HepG2 (cell line): ENCODE measurements at regions not wholly inside any gene's neighbourhood (a gene's known extent, or its start where the extent isn't known, plus 50 kb on each side); places are given as distances from the start of the nearest gene placed in this dataset.

Experiments used
- ATAC-seq: fragments of 200-7000 bp; cut with Tn5 transposase; 3 replicates; pipeline ENCODE4 v1.9.1; 2020; ENCODE audit warnings: mild to moderate bottlenecking, moderate library complexity
- BruUV-seq: library from RNA; stranded (reverse); fragments of 400-500 nt; replicated peaks from 2 replicates; lab custom pipeline; 2021; lab: Mats Ljungman, UMichigan
- CTCF ChIA-PET: fragments of 300-600 bp; formaldehyde crosslinking; extraction: SDS; loops from one replicate; lab custom pipeline; 2021; ENCODE audit warnings: low total read pairs, inconsistent platforms, low intra/inter-chr PET ratio; lab: Yijun Ruan, JAX
- POLR2A ChIA-PET: fragments of 350-600 bp; sonication (Branson Sonifier 250); formaldehyde crosslinking; loops from one replicate; lab custom pipeline; 2020; ENCODE audit warnings: antibody characterized with exemption, inconsistent platforms; lab: Yijun Ruan, JAX
- DNase-seq: peaks from one replicate; pipeline ENCODE4 v3.0.0-alpha.2; 2015; ENCODE audit warnings: low spot score
- FAIRE-seq: peaks from 3 replicates; lab custom pipeline; 2011; peaks lifted over from hg19 to GRCh38; lab: Jason Lieb, UNC
- H2AFZ ChIP-seq: one replicate; pipeline ENCODE4 v1.6.1; 2011; ENCODE audit warnings: low read length, inconsistent platforms
- H3K27ac ChIP-seq: fragments of 300-600 bp; 3 replicates; pipeline ENCODE4 v1.8.0; 2011; ENCODE audit warnings: mixed run types, mild to moderate bottlenecking, mixed read lengths, low read length, inconsistent platforms; ENCODE audit not compliant: insufficient read depth; ENCODE audit errors: extremely low read length
- H3K27me3 ChIP-seq, 2 experiments: fragments of 200-600 bp in 1 of 2; 2 replicates in 1 of 2; 3 replicates in 1 of 2; pipeline versions ENCODE4 v1.6.0 to v1.8.0; 2011; ENCODE audit warnings: low read length in 2 of 2, mild to moderate bottlenecking in 2 of 2, moderate library complexity in 2 of 2, inconsistent platforms in 1 of 2; ENCODE audit not compliant: insufficient read depth in 2 of 2, control insufficient read depth in 1 of 2
- H3K36me3 ChIP-seq, 2 experiments: fragments of 200-600 bp in 1 of 2; replicated peaks in 1 of 2; 2 replicates in 1 of 2; 3 replicates in 1 of 2; pipeline versions ENCODE4 v1.5.1 to v1.8.0; 2011; ENCODE audit warnings: low read length in 2 of 2, inconsistent platforms in 1 of 2; ENCODE audit not compliant: insufficient read depth in 2 of 2, control insufficient read depth in 1 of 2
- H3K4me1 ChIP-seq: 2 replicates; pipeline ENCODE4 v1.5.1; 2012; ENCODE audit warnings: low read length, inconsistent platforms; ENCODE audit not compliant: insufficient read depth
- H3K4me2 ChIP-seq: 2 replicates; pipeline ENCODE4 v1.6.0; 2011; ENCODE audit warnings: low read depth, low read length, inconsistent platforms
- H3K4me3 ChIP-seq, 3 experiments: fragments of 200-600 bp in 1 of 3; sonication (generic), shearing (Covaris generic) in 1 of 3; replicated peaks in 1 of 3; 2 replicates each; pipeline ENCODE4 v1.5.1; 2011 to 2016; ENCODE audit warnings: low read length in 3 of 3, inconsistent platforms in 2 of 3, low read depth in 2 of 3, mild to moderate bottlenecking in 2 of 3, control low read depth in 1 of 3, mixed read lengths in 1 of 3; ENCODE audit not compliant: insufficient read depth in 1 of 3
- H3K79me2 ChIP-seq: one replicate; pipeline ENCODE4 v1.6.1; 2011; ENCODE audit warnings: low read length, inconsistent platforms; ENCODE audit not compliant: insufficient read depth
- H3K9ac ChIP-seq: 2 replicates; pipeline ENCODE4 v1.6.0; 2011; ENCODE audit warnings: mild to moderate bottlenecking, low read depth, low read length, inconsistent platforms; ENCODE audit not compliant: insufficient read depth
- H3K9me3 ChIP-seq: 2 replicates; pipeline ENCODE4 v1.5.1; 2012; ENCODE audit warnings: mild to moderate bottlenecking, low read length
- H4K20me1 ChIP-seq: 2 replicates; pipeline ENCODE4 v1.6.0; 2011; ENCODE audit warnings: inconsistent platforms, mild to moderate bottlenecking, low read length, moderate library complexity; ENCODE audit not compliant: insufficient read depth
- ARNT2 ChIP-seq: sonication (generic); formaldehyde crosslinking; IDR thresholded peaks from 2 replicates; pipeline ENCODE4 v1.8.0; 2022; ENCODE audit warnings: mild to moderate bottlenecking, low read depth, missing genetic modification reagents, moderate library complexity
- GPN1 ChIP-seq: sonication (generic); formaldehyde crosslinking; IDR thresholded peaks from 2 replicates; pipeline ENCODE4 v1.5.1; 2020; ENCODE audit warnings: missing genetic modification reagents, borderline replicate concordance
- MAFF ChIP-seq: IDR thresholded peaks from 2 replicates; pipeline ENCODE4 v1.6.1; 2011; ENCODE audit warnings: low read depth, low read length, improper control_type of control experiment
- MAFK ChIP-seq, 2 experiments: IDR thresholded peaks in 1 of 2; conservative IDR thresholded peaks in 1 of 2; 2 replicates each; pipeline ENCODE4 v1.6.1; 2011; ENCODE audit warnings: improper control_type of control experiment in 2 of 2, low read length in 2 of 2
- POLR2A ChIP-seq, 2 experiments: IDR thresholded peaks; 2 replicates each; pipeline ENCODE4 v1.6.1; 2011; ENCODE audit warnings: low read depth in 2 of 2, low read length in 2 of 2, mild to moderate bottlenecking in 1 of 2, moderate library complexity in 1 of 2; ENCODE audit not compliant: insufficient read depth in 1 of 2
- RXRB ChIP-seq: IDR thresholded peaks from 2 replicates; pipeline ENCODE4 v1.6.1; 2016; ENCODE audit warnings: borderline replicate concordance, missing genetic modification reagents, missing compliant biosample characterization
- ZBTB3 ChIP-seq: sonication (generic); formaldehyde crosslinking; IDR thresholded peaks from 2 replicates; pipeline ENCODE4 v1.4.0; 2020; ENCODE audit warnings: low read depth, mild to moderate bottlenecking, moderate library complexity, missing genetic modification reagents, borderline replicate concordance
- ZNF234 ChIP-seq: sonication (generic); formaldehyde crosslinking; conservative IDR thresholded peaks from 2 replicates; pipeline ENCODE4 v1.5.1; 2020; ENCODE audit warnings: mild to moderate bottlenecking, missing genetic modification reagents
- ZNF432 ChIP-seq: sonication (generic); formaldehyde crosslinking; IDR thresholded peaks from 2 replicates; pipeline ENCODE4 v1.5.0; 2020; ENCODE audit warnings: missing genetic modification reagents, mild to moderate bottlenecking, borderline replicate concordance
- ZNF589 ChIP-seq: sonication (generic); formaldehyde crosslinking; conservative IDR thresholded peaks from 2 replicates; pipeline ENCODE4 v1.8.0; 2022; ENCODE audit warnings: mild to moderate bottlenecking, moderate library complexity, missing genetic modification reagents
- ZNF724P ChIP-seq: sonication (generic); formaldehyde crosslinking; IDR thresholded peaks from 2 replicates; pipeline ENCODE4 v1.8.0; 2022; ENCODE audit warnings: missing genetic modification reagents, borderline replicate concordance
- WGBS: methylation state at CpG from one replicate; pipeline ENCODE4 v1.1.6; 2017; ENCODE audit warnings: low lambda C conversion rate; 5-methylcytosine and 5-hydroxymethylcytosine counted together
- in situ Hi-C: cut with HindIII; loops from 2 replicates; pipeline ENCODE4 v1.10.0; 2017; ENCODE audit warnings: low pct_unique_long_range_greater_than_20kb; ENCODE audit not compliant: extremely low pct_ligation_motif_present
- intact Hi-C: fragments of 100-400 bp; cut with micrococcal nuclease; formaldehyde crosslinking; loops from one replicate; pipeline ENCODE4 v1.10.0; 2022; ENCODE audit not compliant: unreplicated experiment
- TF ChIP-seq, protein P1 (sequence below): sonication (generic); IDR thresholded peaks from 2 replicates; pipeline ENCODE4 v1.6.1; 2016; ENCODE audit warnings: low read depth, borderline replicate concordance
- TF ChIP-seq, protein P2 (sequence below): sonication (generic); formaldehyde crosslinking; IDR thresholded peaks from 2 replicates; pipeline ENCODE4 v1.9.0; 2022; ENCODE audit warnings: missing genetic modification reagents, mild to moderate bottlenecking, borderline replicate concordance

DNA sequence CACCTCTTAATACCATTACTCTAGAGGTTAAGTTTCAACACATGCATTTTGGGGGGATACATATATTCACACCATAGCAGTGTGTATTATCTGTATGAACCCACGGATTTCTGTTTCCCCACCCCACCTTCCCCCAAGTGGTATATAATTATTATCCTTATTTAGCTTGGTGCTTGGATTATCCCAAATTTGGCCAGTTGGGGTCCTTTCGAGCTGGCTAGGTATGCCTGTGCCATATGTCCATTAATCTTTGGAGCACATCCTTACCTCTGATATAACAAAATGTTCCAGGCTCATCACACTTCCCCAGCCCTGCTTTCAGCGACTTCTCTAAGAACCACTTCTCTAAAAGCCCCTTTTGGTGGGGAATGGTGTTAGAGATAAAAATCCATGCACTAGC lies 118.7 kb upstream of the MLIP start:
- Histone ChIP-seq H3K9ac (no peak overlapping the region), H3K27me3 (no peaks in the 10 kb centered on the region), H3K9me3 (no peaks in the 10 kb centered on the region), H3K79me2 (no peaks in the 10 kb centered on the region), H3K4me1 (no peaks in the 10 kb centered on the region), H2AFZ (no peak overlapping the region), H3K27ac (no peak overlapping the region), H4K20me1 (no peaks in the 10 kb centered on the region), H3K36me3 (no peaks in the 10 kb centered on the region), H3K4me2 (no peak overlapping the region), H3K4me3 (no peak overlapping the region)
- WGBS = 24% methylated on average over 3 of the region's 3 CpGs
- BruUV-seq = no TSS peak
- FAIRE-seq (no peak), ATAC-seq (no peak), DNase-seq (no peak)
- POLR2A ChIA-PET = no interaction called here
- intact Hi-C loops = no loop called here
- CTCF ChIA-PET = no interaction called here
- in situ Hi-C loops = loop anchor here (25.0 kb wide), 2 partner anchors 720 to 1245 kb away; no protein-coding TSS in a partner anchor
- TF ChIP-seq ZNF234 (CRISPR knock-in tag) = no peak
- TF ChIP-seq, protein P1, sequence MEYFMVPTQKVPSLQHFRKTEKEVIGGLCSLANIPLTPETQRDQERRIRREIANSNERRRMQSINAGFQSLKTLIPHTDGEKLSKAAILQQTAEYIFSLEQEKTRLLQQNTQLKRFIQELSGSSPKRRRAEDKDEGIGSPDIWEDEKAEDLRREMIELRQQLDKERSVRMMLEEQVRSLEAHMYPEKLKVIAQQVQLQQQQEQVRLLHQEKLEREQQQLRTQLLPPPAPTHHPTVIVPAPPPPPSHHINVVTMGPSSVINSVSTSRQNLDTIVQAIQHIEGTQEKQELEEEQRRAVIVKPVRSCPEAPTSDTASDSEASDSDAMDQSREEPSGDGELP = no peak
- TF ChIP-seq, protein P2, sequence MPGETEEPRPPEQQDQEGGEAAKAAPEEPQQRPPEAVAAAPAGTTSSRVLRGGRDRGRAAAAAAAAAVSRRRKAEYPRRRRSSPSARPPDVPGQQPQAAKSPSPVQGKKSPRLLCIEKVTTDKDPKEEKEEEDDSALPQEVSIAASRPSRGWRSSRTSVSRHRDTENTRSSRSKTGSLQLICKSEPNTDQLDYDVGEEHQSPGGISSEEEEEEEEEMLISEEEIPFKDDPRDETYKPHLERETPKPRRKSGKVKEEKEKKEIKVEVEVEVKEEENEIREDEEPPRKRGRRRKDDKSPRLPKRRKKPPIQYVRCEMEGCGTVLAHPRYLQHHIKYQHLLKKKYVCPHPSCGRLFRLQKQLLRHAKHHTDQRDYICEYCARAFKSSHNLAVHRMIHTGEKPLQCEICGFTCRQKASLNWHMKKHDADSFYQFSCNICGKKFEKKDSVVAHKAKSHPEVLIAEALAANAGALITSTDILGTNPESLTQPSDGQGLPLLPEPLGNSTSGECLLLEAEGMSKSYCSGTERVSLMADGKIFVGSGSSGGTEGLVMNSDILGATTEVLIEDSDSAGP = no peak

DNA sequence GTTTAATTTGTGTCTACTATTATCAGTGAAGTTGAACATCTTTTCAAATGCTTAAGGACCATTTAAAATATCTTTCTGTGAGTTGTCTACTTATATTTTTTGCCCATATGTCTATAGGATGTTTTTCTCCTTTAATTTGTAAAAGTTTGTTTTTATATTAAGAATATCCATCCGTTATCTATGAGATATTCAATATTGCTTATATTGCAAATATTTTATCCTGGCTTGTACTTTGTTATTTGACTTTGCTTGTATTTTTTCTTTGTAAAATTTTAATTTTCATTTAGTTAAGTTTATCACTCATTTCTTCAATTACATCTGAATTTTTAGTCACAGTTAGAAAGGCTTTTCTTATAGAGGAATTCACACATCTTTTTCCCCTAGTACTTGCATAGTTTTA lies 117.0 kb upstream of the MLIP start:
- peak; percentile 63 to 88 for TF ChIP-seq MAFK (conservative IDR thresholded peaks at IDR 0.05 in 1 of 2, IDR thresholded peaks at IDR 0.05 in 1 of 2; ENCODE audit: low read length in 2 of 2)
- TF ChIP-seq ZNF432 (CRISPR knock-in tag) = no peak
- peak; percentile 75; the same call in 1 of the 2 replicates for TF ChIP-seq MAFF
- no peak for TF ChIP-seq RXRB (CRISPR knock-in tag)
- TF ChIP-seq ZBTB3 (CRISPR knock-in tag) = no peak
- TF ChIP-seq GPN1 (CRISPR knock-in tag) = no peak
- TF ChIP-seq ZNF724P = no peak
- no peak for TF ChIP-seq ZNF589 (CRISPR knock-in tag)
- TF ChIP-seq ARNT2 (CRISPR knock-in tag) = no peak
- TF ChIP-seq POLR2A (IDR thresholded peaks at IDR 0.05; ENCODE audit: insufficient read depth in 1 of 2, low read depth in 2 of 2, low read length in 2 of 2) = no peak
- TF ChIP-seq, all 625 proteins: peak for 2
- ATAC-seq = no peak
- POLR2A ChIA-PET = no interaction called here
- no peaks in the 10 kb centered on the region for H4K20me1 ChIP-seq
- H3K4me1 ChIP-seq = peaks cover 11% of the 10 kb centered on the region
- H3K27me3 ChIP-seq = no peaks in the 10 kb centered on the region
- H3K9me3 ChIP-seq = no peaks in the 10 kb centered on the region
- no TSS peak for BruUV-seq
- no peak overlapping the region for H3K9ac ChIP-seq
- no peak for DNase-seq
- H2AFZ ChIP-seq = no peak overlapping the region
- H3K4me3 ChIP-seq = no peak overlapping the region
- no peak overlapping the region for H3K4me2 ChIP-seq
- WGBS = 25% methylated on average over 1 of the region's 1 CpG
- FAIRE-seq = no peak
- intact Hi-C loops (no loop called here), in situ Hi-C loops (loop anchor here (25.0 kb wide), 2 partner anchors 718 to 1243 kb away; no protein-coding TSS in a partner anchor)
- H3K27ac ChIP-seq = no peak overlapping the region
- no peaks in the 10 kb centered on the region for H3K79me2 ChIP-seq
- CTCF ChIA-PET = no interaction called here
- no peaks in the 10 kb centered on the region for H3K36me3 ChIP-seq
